ENCODE measurements at regions not wholly inside any gene's neighbourhood (a gene's known extent, or its start where the extent isn't known, plus 50 kb on each side); places are given as distances from the start of the nearest gene placed in this dataset.

- TF ChIP-seq CTCF (conservative IDR thresholded peaks at IDR 0.05; ENCODE audit: low read depth, low read length) = no peak
- no peak for DNase-seq (ENCODE audit: low read depth)
- no peak overlapping the region for H3K4me3 ChIP-seq (ENCODE audit: low read length)
Observed at GRCh38 chr15:100740138-100740537, 137.7 kb downstream of the ASB7 start.

GRCh38 chr15:100751585-100751984, 128.0 kb upstream of the ALDH1A3 start:
- DNase-seq (ENCODE audit: low read depth) = no peak
- no peak for TF ChIP-seq CTCF (conservative IDR thresholded peaks at IDR 0.05; ENCODE audit: low read depth, low read length)
- no peak overlapping the region for H3K4me3 ChIP-seq (ENCODE audit: low read length)

GRCh38 chr15:100753503-100753902, 126.1 kb upstream of the ALDH1A3 start:
- H3K4me3 ChIP-seq (ENCODE audit: low read length) = no peak overlapping the region
- no peak for TF ChIP-seq CTCF (conservative IDR thresholded peaks at IDR 0.05; ENCODE audit: low read depth, low read length)
- no peak for DNase-seq (ENCODE audit: low read depth)

- H3K4me3 ChIP-seq (ENCODE audit: low read length) = no peak overlapping the region
- no peak for TF ChIP-seq CTCF (conservative IDR thresholded peaks at IDR 0.05; ENCODE audit: low read depth, low read length)
- DNase-seq (ENCODE audit: low read depth) = no peak
Observed at GRCh38 chr15:100757661-100758060, 122.0 kb upstream of the ALDH1A3 start.

GRCh38 chr15:100758555-100758954, 121.1 kb upstream of the ALDH1A3 start:
- no peak for TF ChIP-seq CTCF (conservative IDR thresholded peaks at IDR 0.05; ENCODE audit: low read depth, low read length)
- H3K4me3 ChIP-seq (ENCODE audit: low read length) = no peak overlapping the region

GRCh38 chr15:100759106-100759505, 120.5 kb upstream of the ALDH1A3 start:
- no peak for TF ChIP-seq CTCF (conservative IDR thresholded peaks at IDR 0.05; ENCODE audit: low read depth, low read length)
- DNase-seq (ENCODE audit: low read depth) = peak; percentile 34
- H3K4me3 ChIP-seq (ENCODE audit: low read length) = no peak overlapping the region

More at GRCh38 chr15:100758555-100758954, 121.1 kb upstream of the ALDH1A3 start:
- no peak for DNase-seq (ENCODE audit: low read depth)

GRCh38 chr15:100759698-100760356, 119.8 kb upstream of the ALDH1A3 start:
- H3K4me3 ChIP-seq (ENCODE audit: low read length) = no peak overlapping the region
- no peak for DNase-seq (ENCODE audit: low read depth)
- no peak for TF ChIP-seq CTCF (conservative IDR thresholded peaks at IDR 0.05; ENCODE audit: low read depth, low read length)
